ENCODE measurements at regions not wholly inside any gene's neighbourhood (a gene's known extent, or its start where the extent isn't known, plus 50 kb on each side); places are given as distances from the start of the nearest gene placed in this dataset.

- Histone ChIP-seq H2BK12ac (ENCODE audit: insufficient read length, low read depth, low read length) (no peak overlapping the region), H4K8ac (replicated peaks; ENCODE audit: insufficient read length, low read depth, low read length) (no peak overlapping the region), H2BK5ac (ENCODE audit: insufficient read length, low read length) (no peak overlapping the region), H4K91ac (ENCODE audit: insufficient read length, low read depth, low read length) (no peak overlapping the region), H3K27me3 (ENCODE audit: insufficient read depth, low read length) (no peaks in the 10 kb centered on the region), H3K23me2 (ENCODE audit: insufficient read length, low read depth, low read length, poor library complexity, severe bottlenecking) (no peaks in the 10 kb centered on the region), H3T11ph (ENCODE audit: low read length) (no peak overlapping the region), H2AFZ (ENCODE audit: low read length) (no peak overlapping the region), H3K79me2 (ENCODE audit: insufficient read depth, low read length) (no peaks in the 10 kb centered on the region), H4K5ac (ENCODE audit: insufficient read length, low read depth, low read length) (no peak overlapping the region), H3K4me1 (ENCODE audit: insufficient read depth, low read length) (no peaks in the 10 kb centered on the region), H3K9ac (ENCODE audit: extremely low read depth, insufficient read length, low read length) (no peak overlapping the region), H2BK15ac (ENCODE audit: low read depth, low read length) (no peak overlapping the region), H4K20me1 (ENCODE audit: control insufficient read depth, insufficient read depth, insufficient read length) (no peaks in the 10 kb centered on the region), H3K14ac (ENCODE audit: insufficient read depth, low read length) (no peak overlapping the region), H2BK120ac (ENCODE audit: low read depth, low read length, poor library complexity, severe bottlenecking) (no peak overlapping the region), H3K18ac (ENCODE audit: insufficient read length, low read depth, low read length) (no peak overlapping the region), H3K27ac (ENCODE audit: insufficient read length, low read depth, low read length) (no peak overlapping the region), H3K79me1 (ENCODE audit: insufficient read depth, low read depth, low read length, poor library complexity, severe bottlenecking) (no peaks in the 10 kb centered on the region), H3K23ac (ENCODE audit: insufficient read length, low read depth, low read length) (no peak overlapping the region), H2AK5ac (ENCODE audit: insufficient read length, low read length) (no peak overlapping the region), H2BK20ac (ENCODE audit: low read depth, low read length, poor library complexity, severe bottlenecking) (no peak overlapping the region), H3K56ac (ENCODE audit: insufficient read length, low read depth, low read length) (no peak overlapping the region), H3K9me3 (ENCODE audit: control insufficient read depth, low read depth, low read length) (no peaks in the 10 kb centered on the region), H3K4ac (ENCODE audit: low read depth, low read length) (no peak overlapping the region), H3K4me2 (ENCODE audit: insufficient read depth, insufficient read length, low read length) (no peak overlapping the region)
- WGBS (ENCODE audit: extremely low coverage, insufficient read length, low lambda C conversion rate), result no CpG with 5 or more reads among the region's 1 CpG
- no peaks in the 10 kb centered on the region for H3K36me3 Mint-ChIP-seq (ENCODE audit: insufficient read depth in 1 of 3, low read depth in 3 of 3)
- no peak overlapping the region for H3K27ac Mint-ChIP-seq
- no peak for TF ChIP-seq CTCF (conservative IDR thresholded peaks at IDR 0.05)
- DNase-seq, result no peak
- no peaks in the 10 kb centered on the region; the same call in 1 of the 2 replicates for H3K27me3 Mint-ChIP-seq (ENCODE audit: low read depth)
- no peaks in the 10 kb centered on the region for H3K9me3 Mint-ChIP-seq
- peaks cover 18 to 19% of the 10 kb centered on the region in 2 experiments for H3K4me1 Mint-ChIP-seq
- no peak overlapping the region for H3K4me3 Mint-ChIP-seq
Measured at GRCh38 chr1:232566093-232566492, 63.8 kb downstream of the SIPA1L2 start.
